SK-N-SH treated with all-trans-retinoic acid at 6 μM for 48 hours (cell line): ENCODE measurements at regions not wholly inside any gene's neighbourhood (a gene's known extent, or its start where the extent isn't known, plus 50 kb on each side); places are given as distances from the start of the nearest gene placed in this dataset.

Source experiments
- ATAC-seq: fragments of 200-7000 bp; cut with Tn5 transposase; 3 replicates; pipeline ENCODE4 v1.9.1; 2020; ENCODE audit warnings: mild to moderate bottlenecking, moderate library complexity
- ARNTL ChIP-seq: fragments of 450-650 bp; formaldehyde crosslinking; IDR thresholded peaks from 2 replicates; pipeline ENCODE4 v1.5.0; 2020; ENCODE audit warnings: low read depth, mild to moderate bottlenecking, moderate library complexity, borderline replicate concordance
- CREB5 ChIP-seq: fragments of 250-450 bp; sonication (Bioruptor Pico); IDR thresholded peaks from 2 replicates; pipeline ENCODE4 v1.5.1; 2020; ENCODE audit warnings: low read depth, mild to moderate bottlenecking, moderate library complexity
- CSDC2 ChIP-seq: fragments of 250-450 bp; sonication (Bioruptor Pico); IDR thresholded peaks from 2 replicates; pipeline ENCODE4 v1.5.0; 2020; ENCODE audit warnings: mild to moderate bottlenecking, moderate library complexity
- ESRRG ChIP-seq: fragments of 250-450 bp; sonication (Bioruptor Pico); IDR thresholded peaks from 2 replicates; pipeline ENCODE4 v1.6.1; 2021; ENCODE audit warnings: mild to moderate bottlenecking
- GLIS3 ChIP-seq: fragments of 250-450 bp; sonication (Bioruptor Pico); IDR thresholded peaks from 2 replicates; pipeline ENCODE4 v1.5.0; 2020; ENCODE audit warnings: mild to moderate bottlenecking, moderate library complexity
- OSR1 ChIP-seq: fragments of 250-450 bp; sonication (Bioruptor Pico); IDR thresholded peaks from 2 replicates; pipeline ENCODE4 v1.8.0; 2022; ENCODE audit warnings: moderate library complexity, mild to moderate bottlenecking, inconsistent platforms
- PATZ1 ChIP-seq: fragments of 250-450 bp; sonication (Bioruptor Pico); IDR thresholded peaks from 2 replicates; pipeline ENCODE4 v1.8.0; 2020; ENCODE audit warnings: mild to moderate bottlenecking, moderate library complexity, borderline replicate concordance
- PPARA ChIP-seq: fragments of 250-450 bp; sonication (Bioruptor Pico); IDR thresholded peaks from 2 replicates; pipeline ENCODE4 v1.5.0; 2020; ENCODE audit warnings: mild to moderate bottlenecking, borderline replicate concordance
- RARB ChIP-seq: fragments of 250-450 bp; sonication (Bioruptor Pico); IDR thresholded peaks from 2 replicates; pipeline ENCODE4 v1.8.0; 2021; ENCODE audit warnings: mild to moderate bottlenecking, moderate library complexity
- SNAI2 ChIP-seq: fragments of 250-450 bp; sonication (Bioruptor Pico); IDR thresholded peaks from 2 replicates; pipeline ENCODE4 v1.5.0; 2020; ENCODE audit warnings: mild to moderate bottlenecking, moderate library complexity
- TCF4 ChIP-seq: fragments of 250-450 bp; sonication (Bioruptor Pico); IDR thresholded peaks from 2 replicates; pipeline ENCODE4 v1.8.0; 2021; ENCODE audit warnings: mild to moderate bottlenecking, moderate library complexity, borderline replicate concordance
- TOX ChIP-seq: fragments of 250-450 bp; sonication (Bioruptor Pico); IDR thresholded peaks from 2 replicates; pipeline ENCODE4 v1.8.0; 2021; ENCODE audit warnings: mild to moderate bottlenecking, moderate library complexity, borderline replicate concordance
- TSHZ2 ChIP-seq: fragments of 250-450 bp; sonication (Bioruptor Pico); IDR thresholded peaks from 2 replicates; pipeline ENCODE4 v1.5.0; 2020; ENCODE audit warnings: mild to moderate bottlenecking, moderate library complexity
- ZC3H10 ChIP-seq: fragments of 250-450 bp; sonication (Bioruptor Pico); IDR thresholded peaks from 2 replicates; pipeline ENCODE4 v1.5.1; 2021; ENCODE audit warnings: mild to moderate bottlenecking, moderate library complexity
- ZFP3 ChIP-seq: fragments of 250-450 bp; sonication (Bioruptor Pico); IDR thresholded peaks from 2 replicates; pipeline ENCODE4 v1.5.0; 2020; ENCODE audit warnings: mild to moderate bottlenecking, moderate library complexity
- ZNF565 ChIP-seq: fragments of 450-650 bp; formaldehyde crosslinking; conservative IDR thresholded peaks from 2 replicates; pipeline ENCODE4 v1.5.0; 2020; ENCODE audit warnings: low read depth, mild to moderate bottlenecking, moderate library complexity
- ZNF70 ChIP-seq: fragments of 450-650 bp; formaldehyde crosslinking; IDR thresholded peaks from 2 replicates; pipeline ENCODE4 v1.5.0; 2020; ENCODE audit warnings: mild to moderate bottlenecking, moderate library complexity
- ZNF8 ChIP-seq: fragments of 450-650 bp; formaldehyde crosslinking; IDR thresholded peaks from 2 replicates; pipeline ENCODE4 v1.5.0; 2020; ENCODE audit warnings: mild to moderate bottlenecking, moderate library complexity
- TF ChIP-seq, protein P1 (sequence below): fragments of 250-450 bp; sonication (Bioruptor Pico); IDR thresholded peaks from 2 replicates; pipeline ENCODE4 v1.8.0; 2021; ENCODE audit warnings: low read depth, mild to moderate bottlenecking, moderate library complexity, borderline replicate concordance

DNA sequence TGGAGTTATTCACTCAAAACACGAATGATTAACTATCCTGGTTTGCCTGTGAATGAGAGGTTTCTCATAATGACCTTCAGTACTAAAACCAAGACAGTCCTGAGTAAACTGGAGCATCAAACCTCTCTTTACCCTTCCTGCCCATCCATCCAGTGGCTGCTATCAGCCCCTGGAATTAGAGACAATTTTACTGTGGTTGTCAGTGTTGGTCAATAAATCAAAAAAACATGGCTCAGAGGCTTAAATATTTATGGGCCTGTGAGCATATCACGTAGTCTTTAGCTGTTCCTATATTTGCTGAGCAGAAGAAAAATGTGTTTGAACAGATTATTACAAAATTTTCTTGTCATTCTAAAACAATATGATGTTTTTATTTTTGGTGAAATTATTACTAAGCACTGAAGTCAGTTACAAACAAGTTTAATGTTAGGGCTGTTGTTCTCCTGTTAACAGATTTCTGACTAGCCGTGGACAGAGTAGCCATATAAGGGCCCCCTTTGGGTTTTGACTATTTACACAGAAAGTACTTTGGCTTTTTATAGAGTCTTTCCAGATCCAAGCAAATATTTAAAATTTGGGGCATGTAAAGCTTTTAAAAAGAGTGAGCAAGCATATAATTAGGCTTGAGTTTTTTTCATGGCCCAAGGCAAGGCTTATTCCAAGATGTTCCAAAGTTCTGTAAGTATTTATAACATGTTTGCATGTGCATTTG is 580.9 kb downstream of the DIPK2A start:
- TF ChIP-seq ZC3H10 (CRISPR knock-in tag) (no peak), SNAI2 (CRISPR knock-in tag) (no peak), ARNTL (CRISPR knock-in tag) (no peak), RARB (CRISPR knock-in tag) (no peak), OSR1 (CRISPR knock-in tag) (no peak), CSDC2 (CRISPR knock-in tag) (no peak)
- TF ChIP-seq, all 23 proteins: peak for 0
- ATAC-seq, result no peak

DNA sequence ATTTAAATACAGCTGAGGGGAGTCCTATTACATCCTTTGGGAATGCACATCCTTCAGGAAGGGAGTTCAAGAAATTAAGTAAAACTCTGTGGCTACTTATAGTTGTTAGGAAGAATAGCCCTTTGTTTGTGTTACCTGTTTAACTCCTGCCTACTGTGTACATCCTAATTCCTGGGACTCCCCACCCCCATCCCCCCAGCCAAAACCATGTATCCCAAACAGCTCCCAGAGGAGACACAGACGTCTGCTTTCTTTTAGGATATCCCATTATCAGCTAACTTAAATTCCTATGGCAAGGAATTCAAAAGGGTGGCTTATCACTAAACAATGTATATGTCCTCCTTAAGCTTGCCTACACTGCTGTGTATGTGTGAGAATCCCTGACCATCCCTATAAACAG is 581.7 kb downstream of the DIPK2A start:
- TF ChIP-seq TSHZ2 (CRISPR knock-in tag) (no peak), PPARA (no peak), SNAI2 (CRISPR knock-in tag) (no peak), ESRRG (CRISPR knock-in tag) (no peak), ZFP3 (CRISPR knock-in tag) (no peak), ARNTL (CRISPR knock-in tag) (no peak), CREB5 (CRISPR knock-in tag) (no peak), TCF4 (CRISPR knock-in tag) (no peak), PATZ1 (CRISPR knock-in tag) (no peak), GLIS3 (CRISPR knock-in tag) (no peak), ZC3H10 (CRISPR knock-in tag) (no peak), TOX (no peak), ZNF565 (CRISPR knock-in tag) (no peak), ZNF8 (CRISPR knock-in tag) (no peak)
- TF ChIP-seq, protein P1, sequence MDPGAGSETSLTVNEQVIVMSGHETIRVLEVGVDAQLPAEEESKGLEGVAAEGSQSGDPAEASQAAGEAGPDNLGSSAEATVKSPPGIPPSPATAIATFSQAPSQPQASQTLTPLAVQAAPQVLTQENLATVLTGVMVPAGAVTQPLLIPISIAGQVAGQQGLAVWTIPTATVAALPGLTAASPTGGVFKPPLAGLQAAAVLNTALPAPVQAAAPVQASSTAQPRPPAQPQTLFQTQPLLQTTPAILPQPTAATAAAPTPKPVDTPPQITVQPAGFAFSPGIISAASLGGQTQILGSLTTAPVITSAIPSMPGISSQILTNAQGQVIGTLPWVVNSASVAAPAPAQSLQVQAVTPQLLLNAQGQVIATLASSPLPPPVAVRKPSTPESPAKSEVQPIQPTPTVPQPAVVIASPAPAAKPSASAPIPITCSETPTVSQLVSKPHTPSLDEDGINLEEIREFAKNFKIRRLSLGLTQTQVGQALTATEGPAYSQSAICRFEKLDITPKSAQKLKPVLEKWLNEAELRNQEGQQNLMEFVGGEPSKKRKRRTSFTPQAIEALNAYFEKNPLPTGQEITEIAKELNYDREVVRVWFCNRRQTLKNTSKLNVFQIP, result no peak
- ATAC-seq, result no peak

DNA sequence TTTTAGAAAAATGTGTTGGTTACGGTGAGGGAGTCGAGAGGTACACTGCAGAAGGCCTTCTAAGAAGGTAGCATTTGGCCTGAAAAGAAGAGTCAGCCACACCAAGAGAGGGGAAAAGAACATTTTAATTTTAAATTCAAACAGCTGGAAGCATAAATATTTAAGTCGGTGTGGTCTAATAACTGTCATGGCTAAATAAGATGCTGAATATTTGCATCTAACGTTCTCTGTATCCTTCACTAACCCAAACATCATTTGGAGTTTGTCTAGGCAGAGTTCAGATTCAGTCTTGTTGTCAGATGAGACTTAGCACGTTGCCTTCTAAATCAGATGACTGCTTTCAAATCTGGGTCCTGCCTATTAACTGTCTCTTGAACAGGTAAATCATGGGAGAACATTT is 583.3 kb downstream of the DIPK2A start:
- TF ChIP-seq GLIS3 (CRISPR knock-in tag) (no peak), ZNF565 (CRISPR knock-in tag) (no peak), ZNF70 (CRISPR knock-in tag) (no peak), PATZ1 (CRISPR knock-in tag) (no peak), TOX (no peak), RARB (CRISPR knock-in tag) (no peak), OSR1 (CRISPR knock-in tag) (no peak), TSHZ2 (CRISPR knock-in tag) (no peak), ARNTL (CRISPR knock-in tag) (no peak)
- no peak for ATAC-seq
